ENCODE measurements at regions not wholly inside any gene's neighbourhood (a gene's known extent, or its start where the extent isn't known, plus 50 kb on each side); places are given as distances from the start of the nearest gene placed in this dataset.

GRCh38 chr2:220552790-220553535 is 925.5 kb downstream of the SLC4A3 start:
- no peak overlapping the region for H2BK12ac ChIP-seq (ENCODE audit: insufficient read length, low read depth, low read length)
- no peaks in the 10 kb centered on the region for H3K27me3 ChIP-seq (ENCODE audit: insufficient read depth, low read length)
- H3K27ac Mint-ChIP-seq, result no peak overlapping the region
- no peak overlapping the region for H2BK5ac ChIP-seq (ENCODE audit: insufficient read length, low read length)
- no peak overlapping the region for H4K91ac ChIP-seq (ENCODE audit: insufficient read length, low read depth, low read length)
- H4K8ac ChIP-seq (replicated peaks; ENCODE audit: insufficient read length, low read depth, low read length), result no peak overlapping the region
- H3K27me3 Mint-ChIP-seq (ENCODE audit: low read depth), result no peaks in the 10 kb centered on the region; the same call in 1 of the 2 replicates
- no peak overlapping the region for H2AK5ac ChIP-seq (ENCODE audit: insufficient read length, low read length)
- no peaks in the 10 kb centered on the region for H3K9me3 ChIP-seq (ENCODE audit: control insufficient read depth, low read depth, low read length)
- no peaks in the 10 kb centered on the region for H3K79me2 ChIP-seq (ENCODE audit: insufficient read depth, low read length)
- H3K4me3 Mint-ChIP-seq, result no peak overlapping the region
- H3K36me3 Mint-ChIP-seq (ENCODE audit: insufficient read depth in 1 of 3, low read depth in 3 of 3), result no peaks in the 10 kb centered on the region
- H2BK120ac ChIP-seq (ENCODE audit: low read depth, low read length, poor library complexity, severe bottlenecking), result no peak overlapping the region
- no peak overlapping the region for H3K9ac ChIP-seq (ENCODE audit: extremely low read depth, insufficient read length, low read length)
- no peak overlapping the region for H2BK15ac ChIP-seq (ENCODE audit: low read depth, low read length)
- H3K23ac ChIP-seq (ENCODE audit: insufficient read length, low read depth, low read length), result no peak overlapping the region
- no peak for DNase-seq
- WGBS (ENCODE audit: extremely low coverage, insufficient read length, low lambda C conversion rate), result no CpG with 5 or more reads among the region's 7 CpGs
- H3K56ac ChIP-seq (ENCODE audit: insufficient read length, low read depth, low read length), result no peak overlapping the region
- H4K5ac ChIP-seq (ENCODE audit: insufficient read length, low read depth, low read length), result no peak overlapping the region
- TF ChIP-seq CTCF (conservative IDR thresholded peaks at IDR 0.05), result no peak
- H3T11ph ChIP-seq (ENCODE audit: low read length), result no peak overlapping the region
- no peaks in the 10 kb centered on the region for H3K9me3 Mint-ChIP-seq
- H2BK20ac ChIP-seq (ENCODE audit: low read depth, low read length, poor library complexity, severe bottlenecking), result no peak overlapping the region
- H3K4me1 Mint-ChIP-seq, result no peaks in the 10 kb centered on the region
- H3K79me1 ChIP-seq (ENCODE audit: insufficient read depth, low read depth, low read length, poor library complexity, severe bottlenecking), result no peaks in the 10 kb centered on the region
- H3K27ac ChIP-seq (ENCODE audit: insufficient read length, low read depth, low read length), result no peak overlapping the region
- H4K20me1 ChIP-seq (ENCODE audit: control insufficient read depth, insufficient read depth, insufficient read length), result no peaks in the 10 kb centered on the region
- H3K18ac ChIP-seq (ENCODE audit: insufficient read length, low read depth, low read length), result no peak overlapping the region
- H3K23me2 ChIP-seq (ENCODE audit: insufficient read length, low read depth, low read length, poor library complexity, severe bottlenecking), result no peaks in the 10 kb centered on the region
- H2AFZ ChIP-seq (ENCODE audit: low read length), result no peak overlapping the region
- no peaks in the 10 kb centered on the region for H3K4me1 ChIP-seq (ENCODE audit: insufficient read depth, low read length)
- H3K14ac ChIP-seq (ENCODE audit: insufficient read depth, low read length), result no peak overlapping the region
- H3K4me2 ChIP-seq (ENCODE audit: insufficient read depth, insufficient read length, low read length), result no peak overlapping the region
- H3K4ac ChIP-seq (ENCODE audit: low read depth, low read length), result no peak overlapping the region
